Kidney (tissue), 13 donors: ENCODE measurements at regions not wholly inside any gene's neighbourhood (a gene's known extent, or its start where the extent isn't known, plus 50 kb on each side); places are given as distances from the start of the nearest gene placed in this dataset.

Experiments used
- DNase-seq, 5 donors: peaks; one replicate each; pipeline ENCODE4 v3.0.0-alpha.2; 2013 to 2020
- FAIRE-seq: peaks from 2 replicates; lab custom pipeline; 2012; peaks lifted over from hg19 to GRCh38; lab: Jason Lieb, UNC
- H3K27ac ChIP-seq, 2 donors: one replicate each; pipeline ENCODE4 v1.7.0; 2013; ENCODE audit warnings: low read depth in 2 of 2, low read length in 2 of 2, inconsistent platforms in 1 of 2
- H3K27me3 ChIP-seq: one replicate; pipeline ENCODE4 v1.7.1; 2013; ENCODE audit warnings: low read length, inconsistent platforms; ENCODE audit not compliant: control insufficient read depth, insufficient read depth
- H3K36me3 ChIP-seq, 3 donors: one replicate each; pipeline versions ENCODE4 v1.7.0 to v1.7.1; 2013; ENCODE audit warnings: low read length in 3 of 3, control low read depth in 1 of 3, inconsistent platforms in 1 of 3; ENCODE audit not compliant: insufficient read depth in 3 of 3, control insufficient read depth in 2 of 3
- H3K4me1 ChIP-seq, 3 donors: one replicate each; pipeline versions ENCODE4 v1.7.0 to v1.7.1; 2013; ENCODE audit warnings: low read length in 3 of 3, inconsistent platforms in 1 of 3, low read depth in 1 of 3; ENCODE audit not compliant: control insufficient read depth in 2 of 3, insufficient read depth in 2 of 3
- H3K4me3 ChIP-seq, 3 donors: one replicate each; pipeline versions ENCODE4 v1.7.0 to v1.8.1; 2013; ENCODE audit warnings: low read length in 3 of 3, control low read depth in 1 of 3, inconsistent platforms in 1 of 3
- H3K9ac ChIP-seq, 3 donors: one replicate each; pipeline versions ENCODE4 v1.7.0 to v1.7.1; 2013; ENCODE audit warnings: low read length in 3 of 3, control low read depth in 1 of 3, inconsistent platforms in 1 of 3
- H3K9me3 ChIP-seq, 3 donors: one replicate each; pipeline versions ENCODE4 v1.7.0 to v1.7.1; 2013; ENCODE audit warnings: low read length in 3 of 3, control low read depth in 1 of 3, inconsistent platforms in 1 of 3; ENCODE audit not compliant: control insufficient read depth in 2 of 3, insufficient read depth in 1 of 3
- CTCF ChIP-seq: IDR thresholded peaks from 3 replicates; pipeline ENCODE4 v1.5.1; 2012; ENCODE audit warnings: mild to moderate bottlenecking, moderate library complexity, borderline replicate concordance; ENCODE audit not compliant: insufficient read depth; ENCODE audit errors: extremely low read depth
- intact Hi-C: fragments of 100-400 bp; cut with DNase I; formaldehyde crosslinking; loops from one replicate; pipeline ENCODE4 v1.11.1; 2022
- donor health status: control.
- donor health status: control.
- donor health status: control.
- donor health status: control.
- donor health status: control.
- donor health status: DM: yes; HTN: yes; CAD: no.
- donor health status: Normal renal cell carcinoma (clear cell type).

- intact Hi-C loops, result no loop called here
- peak in 2 of 5 donors; percentile 6 to 11 for DNase-seq
These were observed 100.8 kb downstream of the IRF8 start for GRCh38 chr16:85999778-86000177.

GRCh38 chr16:86002178-86002900 lies 103.4 kb downstream of the IRF8 start:
- DNase-seq (peak in 1 of 5 donors; percentile 4), FAIRE-seq (no peak)

More at GRCh38 chr16:85999778-86000177, 100.8 kb downstream of the IRF8 start:
- Histone ChIP-seq H3K9ac (no peak overlapping the region), H3K4me1 (peaks cover 0 to 3% (median 2%) of the 10 kb centered on the region in 3 donors), H3K4me3 (no peak overlapping the region), H3K36me3 (no peaks in the 10 kb centered on the region), H3K27ac (no peak overlapping the region), H3K9me3 (no peaks in the 10 kb centered on the region), H3K27me3 (no peaks in the 10 kb centered on the region)
- TF ChIP-seq CTCF, result no peak
- no peak for FAIRE-seq

GRCh38 chr16:86007524-86007923 lies 108.6 kb downstream of the IRF8 start:
- DNase-seq, result no peak
- TF ChIP-seq CTCF, result no peak
- Histone ChIP-seq H3K9ac (no peak overlapping the region), H3K27me3 (no peaks in the 10 kb centered on the region), H3K4me3 (no peak overlapping the region), H3K9me3 (no peaks in the 10 kb centered on the region), H3K36me3 (no peaks in the 10 kb centered on the region), H3K27ac (no peak overlapping the region), H3K4me1 (no peaks in the 10 kb centered on the region)
- intact Hi-C loops, result no loop called here
- FAIRE-seq, result no peak

More at GRCh38 chr16:86002178-86002900, 103.4 kb downstream of the IRF8 start:
- Histone ChIP-seq H3K36me3 (no peaks in the 10 kb centered on the region), H3K27me3 (no peaks in the 10 kb centered on the region), H3K9ac (no peak overlapping the region), H3K4me3 (no peak overlapping the region), H3K4me1 (no peaks in the 10 kb centered on the region), H3K27ac (no peak overlapping the region), H3K9me3 (no peaks in the 10 kb centered on the region)
- intact Hi-C loops, result no loop called here
- TF ChIP-seq CTCF, result no peak
